ENCODE measurements at regions not wholly inside any gene's neighbourhood (a gene's known extent, or its start where the extent isn't known, plus 50 kb on each side); places are given as distances from the start of the nearest gene placed in this dataset.

- DNase-seq (ENCODE audit: low spot score in 2 of 2), result no peak
- H3K27ac Mint-ChIP-seq (ENCODE audit: low read depth), result no peak overlapping the region
- peaks cover 16% of the 10 kb centered on the region for H3K9me3 Mint-ChIP-seq
- peaks cover 1% of the 10 kb centered on the region for H3K36me3 Mint-ChIP-seq (ENCODE audit: insufficient read depth)
- H3K4me1 Mint-ChIP-seq, result no peaks in the 10 kb centered on the region
- no peak overlapping the region for H3K4me3 Mint-ChIP-seq
- ATAC-seq (replicated peaks; ENCODE audit: extremely low read depth, poor library complexity, severe bottlenecking), result no peak
- H3K27me3 Mint-ChIP-seq, result no peaks in the 10 kb centered on the region
Observed at GRCh38 chr5:25863811-25864210, 1174.6 kb downstream of the CDH9 start.

GRCh38 chr5:25862276-25862675 lies 1176.1 kb downstream of the CDH9 start:
- Mint-ChIP-seq H3K27ac (ENCODE audit: low read depth) (no peak overlapping the region), H3K27me3 (no peaks in the 10 kb centered on the region), H3K9me3 (peaks cover 16% of the 10 kb centered on the region), H3K36me3 (ENCODE audit: insufficient read depth) (no peaks in the 10 kb centered on the region), H3K4me1 (no peaks in the 10 kb centered on the region), H3K4me3 (no peak overlapping the region)
- no peak for ATAC-seq (replicated peaks; ENCODE audit: extremely low read depth, poor library complexity, severe bottlenecking)
- DNase-seq (ENCODE audit: low spot score in 2 of 2), result no peak

GRCh38 chr5:25858019-25858418 lies 1180.4 kb downstream of the CDH9 start:
- H3K9me3 Mint-ChIP-seq, result peaks cover 25% of the 10 kb centered on the region
- H3K27ac Mint-ChIP-seq (ENCODE audit: low read depth), result no peak overlapping the region
- no peak overlapping the region for H3K4me3 Mint-ChIP-seq
- no peak for ATAC-seq (replicated peaks; ENCODE audit: extremely low read depth, poor library complexity, severe bottlenecking)
- H3K36me3 Mint-ChIP-seq (ENCODE audit: insufficient read depth), result no peaks in the 10 kb centered on the region
- no peaks in the 10 kb centered on the region for H3K4me1 Mint-ChIP-seq
- H3K27me3 Mint-ChIP-seq, result no peaks in the 10 kb centered on the region
- no peak for DNase-seq (ENCODE audit: low spot score in 2 of 2)

- H3K27me3 Mint-ChIP-seq, result no peaks in the 10 kb centered on the region
- no peak for DNase-seq (ENCODE audit: low spot score in 2 of 2)
- no peaks in the 10 kb centered on the region for H3K4me1 Mint-ChIP-seq
- ATAC-seq (replicated peaks; ENCODE audit: extremely low read depth, poor library complexity, severe bottlenecking), result no peak
- H3K36me3 Mint-ChIP-seq (ENCODE audit: insufficient read depth), result no peaks in the 10 kb centered on the region
- no peak overlapping the region for H3K4me3 Mint-ChIP-seq
- H3K9me3 Mint-ChIP-seq, result peaks cover 13% of the 10 kb centered on the region
- no peak overlapping the region for H3K27ac Mint-ChIP-seq (ENCODE audit: low read depth)
Observed at GRCh38 chr5:25851301-25851700, 1187.1 kb downstream of the CDH9 start.

GRCh38 chr5:25850581-25850980 lies 1187.8 kb downstream of the CDH9 start:
- Mint-ChIP-seq H3K4me1 (no peaks in the 10 kb centered on the region), H3K36me3 (ENCODE audit: insufficient read depth) (no peaks in the 10 kb centered on the region), H3K27me3 (no peaks in the 10 kb centered on the region), H3K9me3 (peaks cover 11% of the 10 kb centered on the region), H3K4me3 (no peak overlapping the region), H3K27ac (ENCODE audit: low read depth) (no peak overlapping the region)
- DNase-seq (ENCODE audit: low spot score in 2 of 2) (no peak), ATAC-seq (replicated peaks; ENCODE audit: extremely low read depth, poor library complexity, severe bottlenecking) (no peak)

- Mint-ChIP-seq H3K4me1 (no peaks in the 10 kb centered on the region), H3K27me3 (no peaks in the 10 kb centered on the region), H3K9me3 (peaks cover 11% of the 10 kb centered on the region), H3K4me3 (no peak overlapping the region), H3K36me3 (ENCODE audit: insufficient read depth) (no peaks in the 10 kb centered on the region), H3K27ac (ENCODE audit: low read depth) (no peak overlapping the region)
- DNase-seq (ENCODE audit: low spot score in 2 of 2) (no peak), ATAC-seq (replicated peaks; ENCODE audit: extremely low read depth, poor library complexity, severe bottlenecking) (no peak)
Observed at GRCh38 chr5:25849270-25849669, 1189.1 kb downstream of the CDH9 start.

- Mint-ChIP-seq H3K27ac (ENCODE audit: low read depth) (no peak overlapping the region), H3K4me1 (no peaks in the 10 kb centered on the region), H3K36me3 (ENCODE audit: insufficient read depth) (no peaks in the 10 kb centered on the region), H3K9me3 (peaks cover 14% of the 10 kb centered on the region), H3K27me3 (no peaks in the 10 kb centered on the region), H3K4me3 (no peak overlapping the region)
- DNase-seq (ENCODE audit: low spot score in 2 of 2) (no peak), ATAC-seq (replicated peaks; ENCODE audit: extremely low read depth, poor library complexity, severe bottlenecking) (no peak)
Observed at GRCh38 chr5:25823330-25823873, 1178.6 kb upstream of the CDH10 start.

Data from central memory CD8-positive, alpha-beta T cell (primary cell).